ENCODE measurements at regions not wholly inside any gene's neighbourhood (a gene's known extent, or its start where the extent isn't known, plus 50 kb on each side); places are given as distances from the start of the nearest gene placed in this dataset.

- TF ChIP-seq EZH2 (IDR thresholded peaks at IDR 0.05; ENCODE audit: borderline replicate concordance, low read depth, low read length, poor library complexity, severe bottlenecking), result no peak
- no peak for TF ChIP-seq CTCF (conservative IDR thresholded peaks at IDR 0.05; ENCODE audit: low read depth, low read length)
Measured at GRCh38 chr1:234958066-234958705, 170.5 kb downstream of the TOMM20 start.
